ENCODE measurements at regions not wholly inside any gene's neighbourhood (a gene's known extent, or its start where the extent isn't known, plus 50 kb on each side); places are given as distances from the start of the nearest gene placed in this dataset.
"Not testable (repeated sequence)": the region's sequence is repeated elsewhere in the genome, so short reads cannot be mapped to it uniquely, and the experiment has no call there.

- no peak for DNase-seq (ENCODE audit: low read depth)
These were observed 818.2 kb downstream of the SATB2 start for GRCh38 chr2:198639580-198639979.

GRCh38 chr2:198638577-198638976 lies 819.2 kb downstream of the SATB2 start:
- DNase-seq (ENCODE audit: low read depth): no peak

- no peak for DNase-seq (ENCODE audit: low read depth)
These were observed 826.0 kb downstream of the PLCL1 start for GRCh38 chr2:198630384-198630783.

GRCh38 chr2:198628596-198628995 lies 824.2 kb downstream of the PLCL1 start:
- DNase-seq (ENCODE audit: low read depth): no peak

- no peak for DNase-seq (ENCODE audit: low read depth)
These were observed 818.8 kb downstream of the PLCL1 start for GRCh38 chr2:198622986-198623730.

GRCh38 chr2:198615972-198616371 lies 811.6 kb downstream of the PLCL1 start:
- no peak for DNase-seq (ENCODE audit: low read depth)

- peak; percentile 39 for DNase-seq (ENCODE audit: low read depth)
These were observed 806.8 kb downstream of the PLCL1 start for GRCh38 chr2:198611201-198611600.

- DNase-seq (ENCODE audit: low read depth): no peak
These were observed 800.2 kb downstream of the PLCL1 start for GRCh38 chr2:198604599-198604998.

GRCh38 chr2:198602986-198603385 lies 798.6 kb downstream of the PLCL1 start:
- not testable (repeated sequence) for DNase-seq (ENCODE audit: low read depth)

GRCh38 chr2:198597648-198598047 lies 793.3 kb downstream of the PLCL1 start:
- DNase-seq (ENCODE audit: low read depth): no peak

GRCh38 chr2:198596985-198597384 lies 792.6 kb downstream of the PLCL1 start:
- no peak for DNase-seq (ENCODE audit: low read depth)

GRCh38 chr2:198595721-198596120 lies 791.3 kb downstream of the PLCL1 start:
- DNase-seq (ENCODE audit: low read depth): no peak

GRCh38 chr2:198591586-198591985 lies 787.2 kb downstream of the PLCL1 start:
- DNase-seq (ENCODE audit: low read depth): no peak

- DNase-seq (ENCODE audit: low read depth): no peak
These were observed 783.3 kb downstream of the PLCL1 start for GRCh38 chr2:198587741-198588140.

GRCh38 chr2:198587240-198587639 lies 782.8 kb downstream of the PLCL1 start:
- DNase-seq (ENCODE audit: low read depth): no peak

- no peak for DNase-seq (ENCODE audit: low read depth)
These were observed 767.0 kb downstream of the PLCL1 start for GRCh38 chr2:198571393-198571792.

- DNase-seq (ENCODE audit: low read depth): no peak
These were observed 753.8 kb downstream of the PLCL1 start for GRCh38 chr2:198558176-198558575.

- DNase-seq (ENCODE audit: low read depth): no peak
These were observed 741.7 kb downstream of the PLCL1 start for GRCh38 chr2:198546122-198546521.

- no peak for DNase-seq (ENCODE audit: low read depth)
These were observed 741.0 kb downstream of the PLCL1 start for GRCh38 chr2:198545411-198545810.

GRCh38 chr2:198544461-198544860 lies 740.1 kb downstream of the PLCL1 start:
- no peak for DNase-seq (ENCODE audit: low read depth)

GRCh38 chr2:198534756-198535155 lies 730.4 kb downstream of the PLCL1 start:
- no peak for DNase-seq (ENCODE audit: low read depth)

- DNase-seq (ENCODE audit: low read depth): no peak
These were observed 721.0 kb downstream of the PLCL1 start for GRCh38 chr2:198525211-198525969.

- DNase-seq (ENCODE audit: low read depth): no peak
These were observed 719.3 kb downstream of the PLCL1 start for GRCh38 chr2:198523710-198524109.
